Liver (tissue), 8 donors: ENCODE measurements at regions not wholly inside any gene's neighbourhood (a gene's known extent, or its start where the extent isn't known, plus 50 kb on each side); places are given as distances from the start of the nearest gene placed in this dataset.

Experiments used
- DNase-seq: peaks from one replicate; pipeline ENCODE4 v3.0.0-alpha.2; 2017; ENCODE audit warnings: low spot score
- H3K27ac ChIP-seq, 2 donors: one replicate each; pipeline ENCODE4 v1.7.0; 2013; ENCODE audit warnings: inconsistent platforms in 2 of 2, low read length in 2 of 2, control low read depth in 1 of 2, low read depth in 1 of 2, mild to moderate bottlenecking in 1 of 2
- H3K27me3 ChIP-seq, 4 donors: one replicate each; pipeline versions ENCODE4 v1.6.1 to v1.7.0; 2013; ENCODE audit warnings: low read length in 3 of 4, inconsistent platforms in 1 of 4, mild to moderate bottlenecking in 1 of 4, moderate library complexity in 1 of 4; ENCODE audit not compliant: control insufficient read depth in 4 of 4, insufficient read depth in 4 of 4
- H3K36me3 ChIP-seq, 4 donors: one replicate each; pipeline versions ENCODE4 v1.6.1 to v1.7.0; 2013; ENCODE audit warnings: low read length in 3 of 4, mild to moderate bottlenecking in 3 of 4, low read depth in 1 of 4, moderate library complexity in 1 of 4; ENCODE audit not compliant: control insufficient read depth in 4 of 4, insufficient read depth in 3 of 4
- H3K4me1 ChIP-seq, 4 donors: one replicate each; pipeline versions ENCODE4 v1.6.1 to v1.7.0; 2013; ENCODE audit warnings: low read length in 3 of 4, mild to moderate bottlenecking in 3 of 4, moderate library complexity in 1 of 4; ENCODE audit not compliant: control insufficient read depth in 4 of 4, insufficient read depth in 4 of 4
- H3K4me3 ChIP-seq, 3 donors: one replicate each; pipeline versions ENCODE4 v1.6.1 to v1.7.0; 2013; ENCODE audit warnings: low read length in 3 of 3, control low read depth in 1 of 3, low read depth in 1 of 3, mild to moderate bottlenecking in 1 of 3
- H3K9ac ChIP-seq, 2 donors: one replicate each; pipeline ENCODE4 v1.7.0; 2013; ENCODE audit warnings: low read length in 2 of 2, mild to moderate bottlenecking in 2 of 2, moderate library complexity in 2 of 2, control low read depth in 1 of 2, low read depth in 1 of 2
- H3K9me3 ChIP-seq, 4 donors: one replicate each; pipeline versions ENCODE4 v1.6.1 to v1.7.0; 2013; ENCODE audit warnings: low read length in 3 of 4; ENCODE audit not compliant: control insufficient read depth in 4 of 4
- EGR1 ChIP-seq, 2 donors: IDR thresholded peaks; 2 replicates each; pipeline ENCODE4 v1.6.1; 2016 to 2018; ENCODE audit warnings: antibody characterized with exemption in 2 of 2, low read depth in 2 of 2
- FOXA2 ChIP-seq: IDR thresholded peaks from 2 replicates; pipeline ENCODE4 v1.6.1; 2016; ENCODE audit warnings: antibody characterized with exemption
- GABPA ChIP-seq, 2 donors: IDR thresholded peaks in 1 of 2; conservative IDR thresholded peaks in 1 of 2; 2 replicates each; pipeline ENCODE4 v1.6.1; 2016; ENCODE audit warnings: antibody characterized with exemption in 2 of 2, mild to moderate bottlenecking in 1 of 2, moderate library complexity in 1 of 2
- HNF4A ChIP-seq, 2 donors: conservative IDR thresholded peaks; 2 replicates each; pipeline ENCODE4 v1.6.1; 2016; ENCODE audit warnings: antibody characterized with exemption in 2 of 2, mild to moderate bottlenecking in 2 of 2
- JUND ChIP-seq, 2 donors: IDR thresholded peaks; 2 replicates each; pipeline ENCODE4 v1.6.1; 2016; ENCODE audit warnings: antibody characterized with exemption in 2 of 2
- NR2F2 ChIP-seq: IDR thresholded peaks from 2 replicates; pipeline ENCODE4 v1.6.1; 2016; ENCODE audit warnings: antibody characterized with exemption
- RAD21 ChIP-seq, 2 donors: IDR thresholded peaks; 2 replicates each; pipeline ENCODE4 v1.6.1; 2016; ENCODE audit warnings: antibody characterized with exemption in 2 of 2, mild to moderate bottlenecking in 2 of 2
- RXRA ChIP-seq, 2 donors: IDR thresholded peaks; 2 replicates each; pipeline ENCODE4 v1.6.1; 2017 to 2018; ENCODE audit warnings: antibody characterized with exemption in 2 of 2, mild to moderate bottlenecking in 1 of 2
- SP1 ChIP-seq: IDR thresholded peaks from 2 replicates; pipeline ENCODE4 v1.6.1; 2018; ENCODE audit warnings: antibody characterized with exemption, mild to moderate bottlenecking
- TAF1 ChIP-seq: conservative IDR thresholded peaks from 2 replicates; pipeline ENCODE4 v1.6.1; 2016; ENCODE audit warnings: antibody characterized with exemption, mild to moderate bottlenecking
- YY1 ChIP-seq: IDR thresholded peaks from 2 replicates; pipeline ENCODE4 v1.6.1; 2016; ENCODE audit warnings: antibody characterized with exemption, mild to moderate bottlenecking
- WGBS: extraction: QIAGEN DNeasy Blood & Tissue Kit; methylation state at CpG from one replicate; pipeline ENCODE4 v1.1.7; 2013; 5-methylcytosine and 5-hydroxymethylcytosine counted together
- TF ChIP-seq, protein P1 (sequence below): fragments of 150-350 bp; IDR thresholded peaks from 2 replicates; pipeline ENCODE4 v1.5.1; 2017; ENCODE audit warnings: improper control_type of control experiment, low read depth, low read length; ENCODE audit not compliant: missing input control
- TF ChIP-seq, protein P2 (sequence below): IDR thresholded peaks from 2 replicates; pipeline ENCODE4 v1.6.1; 2016; ENCODE audit warnings: antibody characterized with exemption
- TF ChIP-seq, protein P3 (sequence below): IDR thresholded peaks from 2 replicates; pipeline ENCODE4 v1.6.1; 2016; ENCODE audit warnings: antibody characterized with exemption
- TF ChIP-seq, protein P4 (sequence below): IDR thresholded peaks from 2 replicates; pipeline ENCODE4 v1.6.1; 2016; ENCODE audit warnings: antibody characterized with exemption, mild to moderate bottlenecking
- TF ChIP-seq, protein P5 (sequence below): IDR thresholded peaks from 2 replicates; pipeline ENCODE4 v1.6.1; 2016; ENCODE audit warnings: antibody characterized with exemption
- donor health status: healthy.
- donor health status: healthy.
- donor health status: healthy.
- donor health status: healthy.
- donor health status: healthy.

DNA sequence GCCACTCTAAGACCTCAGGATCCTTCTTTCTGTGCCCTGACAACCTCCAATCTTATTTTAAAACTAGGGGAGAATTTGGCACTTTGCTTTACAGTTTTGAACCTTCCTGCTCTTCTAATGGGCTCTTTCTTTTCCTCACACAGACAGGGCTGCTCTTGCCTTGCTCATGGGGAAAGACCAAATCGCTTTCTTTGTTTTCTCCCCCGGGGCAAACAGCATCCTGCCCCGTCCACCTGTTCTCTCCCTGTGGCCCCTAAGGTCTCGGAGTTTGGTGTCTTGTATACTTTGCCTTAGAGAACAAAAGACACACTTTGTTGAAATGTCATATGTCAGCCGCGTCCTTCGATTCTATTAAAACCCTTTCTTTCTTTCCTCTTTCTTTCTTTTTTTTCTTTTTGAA is 306.7 kb upstream of the SALL1 start:
- Histone ChIP-seq H3K4me3 (no peak overlapping the region), H3K4me1 (no peaks in the 10 kb centered on the region), H3K9ac (no peak overlapping the region), H3K27me3 (no peaks in the 10 kb centered on the region), H3K36me3 (no peaks in the 10 kb centered on the region), H3K27ac (no peak overlapping the region), H3K9me3 (no peaks in the 10 kb centered on the region)
- TF ChIP-seq, protein P1, sequence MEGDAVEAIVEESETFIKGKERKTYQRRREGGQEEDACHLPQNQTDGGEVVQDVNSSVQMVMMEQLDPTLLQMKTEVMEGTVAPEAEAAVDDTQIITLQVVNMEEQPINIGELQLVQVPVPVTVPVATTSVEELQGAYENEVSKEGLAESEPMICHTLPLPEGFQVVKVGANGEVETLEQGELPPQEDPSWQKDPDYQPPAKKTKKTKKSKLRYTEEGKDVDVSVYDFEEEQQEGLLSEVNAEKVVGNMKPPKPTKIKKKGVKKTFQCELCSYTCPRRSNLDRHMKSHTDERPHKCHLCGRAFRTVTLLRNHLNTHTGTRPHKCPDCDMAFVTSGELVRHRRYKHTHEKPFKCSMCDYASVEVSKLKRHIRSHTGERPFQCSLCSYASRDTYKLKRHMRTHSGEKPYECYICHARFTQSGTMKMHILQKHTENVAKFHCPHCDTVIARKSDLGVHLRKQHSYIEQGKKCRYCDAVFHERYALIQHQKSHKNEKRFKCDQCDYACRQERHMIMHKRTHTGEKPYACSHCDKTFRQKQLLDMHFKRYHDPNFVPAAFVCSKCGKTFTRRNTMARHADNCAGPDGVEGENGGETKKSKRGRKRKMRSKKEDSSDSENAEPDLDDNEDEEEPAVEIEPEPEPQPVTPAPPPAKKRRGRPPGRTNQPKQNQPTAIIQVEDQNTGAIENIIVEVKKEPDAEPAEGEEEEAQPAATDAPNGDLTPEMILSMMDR, result no peak
- TF ChIP-seq HNF4A (conservative IDR thresholded peaks at IDR 0.05) (no peak), FOXA2 (no peak), GABPA (IDR thresholded peaks at IDR 0.05 in 1 of 2, conservative IDR thresholded peaks at IDR 0.05 in 1 of 2) (no peak), NR2F2 (no peak), RAD21 (IDR thresholded peaks at IDR 0.05) (no peak), EGR1 (IDR thresholded peaks at IDR 0.05; ENCODE audit: low read depth in 2 of 2) (no peak), JUND (IDR thresholded peaks at IDR 0.05) (no peak), YY1 (no peak)
- TF ChIP-seq, protein P2, sequence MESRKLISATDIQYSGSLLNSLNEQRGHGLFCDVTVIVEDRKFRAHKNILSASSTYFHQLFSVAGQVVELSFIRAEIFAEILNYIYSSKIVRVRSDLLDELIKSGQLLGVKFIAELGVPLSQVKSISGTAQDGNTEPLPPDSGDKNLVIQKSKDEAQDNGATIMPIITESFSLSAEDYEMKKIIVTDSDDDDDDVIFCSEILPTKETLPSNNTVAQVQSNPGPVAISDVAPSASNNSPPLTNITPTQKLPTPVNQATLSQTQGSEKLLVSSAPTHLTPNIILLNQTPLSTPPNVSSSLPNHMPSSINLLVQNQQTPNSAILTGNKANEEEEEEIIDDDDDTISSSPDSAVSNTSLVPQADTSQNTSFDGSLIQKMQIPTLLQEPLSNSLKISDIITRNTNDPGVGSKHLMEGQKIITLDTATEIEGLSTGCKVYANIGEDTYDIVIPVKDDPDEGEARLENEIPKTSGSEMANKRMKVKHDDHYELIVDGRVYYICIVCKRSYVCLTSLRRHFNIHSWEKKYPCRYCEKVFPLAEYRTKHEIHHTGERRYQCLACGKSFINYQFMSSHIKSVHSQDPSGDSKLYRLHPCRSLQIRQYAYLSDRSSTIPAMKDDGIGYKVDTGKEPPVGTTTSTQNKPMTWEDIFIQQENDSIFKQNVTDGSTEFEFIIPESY, result no peak
- TF ChIP-seq, protein P3, sequence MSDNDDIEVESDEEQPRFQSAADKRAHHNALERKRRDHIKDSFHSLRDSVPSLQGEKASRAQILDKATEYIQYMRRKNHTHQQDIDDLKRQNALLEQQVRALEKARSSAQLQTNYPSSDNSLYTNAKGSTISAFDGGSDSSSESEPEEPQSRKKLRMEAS, result no peak
- TF ChIP-seq, protein P4, sequence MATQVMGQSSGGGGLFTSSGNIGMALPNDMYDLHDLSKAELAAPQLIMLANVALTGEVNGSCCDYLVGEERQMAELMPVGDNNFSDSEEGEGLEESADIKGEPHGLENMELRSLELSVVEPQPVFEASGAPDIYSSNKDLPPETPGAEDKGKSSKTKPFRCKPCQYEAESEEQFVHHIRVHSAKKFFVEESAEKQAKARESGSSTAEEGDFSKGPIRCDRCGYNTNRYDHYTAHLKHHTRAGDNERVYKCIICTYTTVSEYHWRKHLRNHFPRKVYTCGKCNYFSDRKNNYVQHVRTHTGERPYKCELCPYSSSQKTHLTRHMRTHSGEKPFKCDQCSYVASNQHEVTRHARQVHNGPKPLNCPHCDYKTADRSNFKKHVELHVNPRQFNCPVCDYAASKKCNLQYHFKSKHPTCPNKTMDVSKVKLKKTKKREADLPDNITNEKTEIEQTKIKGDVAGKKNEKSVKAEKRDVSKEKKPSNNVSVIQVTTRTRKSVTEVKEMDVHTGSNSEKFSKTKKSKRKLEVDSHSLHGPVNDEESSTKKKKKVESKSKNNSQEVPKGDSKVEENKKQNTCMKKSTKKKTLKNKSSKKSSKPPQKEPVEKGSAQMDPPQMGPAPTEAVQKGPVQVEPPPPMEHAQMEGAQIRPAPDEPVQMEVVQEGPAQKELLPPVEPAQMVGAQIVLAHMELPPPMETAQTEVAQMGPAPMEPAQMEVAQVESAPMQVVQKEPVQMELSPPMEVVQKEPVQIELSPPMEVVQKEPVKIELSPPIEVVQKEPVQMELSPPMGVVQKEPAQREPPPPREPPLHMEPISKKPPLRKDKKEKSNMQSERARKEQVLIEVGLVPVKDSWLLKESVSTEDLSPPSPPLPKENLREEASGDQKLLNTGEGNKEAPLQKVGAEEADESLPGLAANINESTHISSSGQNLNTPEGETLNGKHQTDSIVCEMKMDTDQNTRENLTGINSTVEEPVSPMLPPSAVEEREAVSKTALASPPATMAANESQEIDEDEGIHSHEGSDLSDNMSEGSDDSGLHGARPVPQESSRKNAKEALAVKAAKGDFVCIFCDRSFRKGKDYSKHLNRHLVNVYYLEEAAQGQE, result no peak
- WGBS, result 92% methylated on average over 7 of the region's 7 CpGs
- DNase-seq, result no peak

DNA sequence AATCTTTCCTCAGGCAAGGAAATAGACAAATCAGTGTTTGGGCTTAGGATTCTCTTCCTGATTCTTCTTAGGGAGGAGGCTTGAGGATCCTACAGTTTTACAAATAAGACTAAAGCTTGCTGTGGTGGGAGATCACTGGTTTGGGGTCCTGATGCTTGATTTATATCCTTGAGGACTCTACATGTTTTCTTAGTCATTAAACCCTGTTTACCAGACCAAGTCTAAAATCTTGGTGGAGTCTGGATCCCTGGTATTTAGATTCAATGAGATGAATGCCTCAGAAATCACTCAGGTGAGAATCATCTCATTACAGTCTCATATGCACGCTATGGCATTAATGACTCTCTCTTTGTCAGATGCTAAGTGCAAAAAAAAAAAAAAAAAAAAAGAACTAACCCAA is 304.3 kb upstream of the SALL1 start:
- Histone ChIP-seq H3K27ac (no peak overlapping the region), H3K36me3 (no peaks in the 10 kb centered on the region), H3K4me1 (peaks cover under 1 to 11% (median 3%) of the 10 kb centered on the region in 4 donors), H3K27me3 (no peaks in the 10 kb centered on the region), H3K9me3 (no peaks in the 10 kb centered on the region), H3K9ac (no peak overlapping the region), H3K4me3 (no peak overlapping the region)
- WGBS, result 90% methylated on average over 1 of the region's 1 CpG
- DNase-seq, result no peak
- TF ChIP-seq, protein P2, result no peak
- no peak for TF ChIP-seq TAF1
- TF ChIP-seq SP1, result no peak
- TF ChIP-seq RXRA (IDR thresholded peaks at IDR 0.05), result no peak
- TF ChIP-seq, protein P3, result no peak
- no peak for TF ChIP-seq NR2F2
- TF ChIP-seq JUND (IDR thresholded peaks at IDR 0.05), result no peak
- TF ChIP-seq YY1, result no peak
- TF ChIP-seq, protein P5, sequence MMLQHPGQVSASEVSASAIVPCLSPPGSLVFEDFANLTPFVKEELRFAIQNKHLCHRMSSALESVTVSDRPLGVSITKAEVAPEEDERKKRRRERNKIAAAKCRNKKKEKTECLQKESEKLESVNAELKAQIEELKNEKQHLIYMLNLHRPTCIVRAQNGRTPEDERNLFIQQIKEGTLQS, result no peak
- TF ChIP-seq, protein P4, result no peak
- TF ChIP-seq FOXA2, result no peak
- no peak for TF ChIP-seq EGR1 (IDR thresholded peaks at IDR 0.05; ENCODE audit: low read depth in 2 of 2)
- no peak for TF ChIP-seq GABPA (IDR thresholded peaks at IDR 0.05 in 1 of 2, conservative IDR thresholded peaks at IDR 0.05 in 1 of 2)
